ENCODE measurements at regions not wholly inside any gene's neighbourhood (a gene's known extent, or its start where the extent isn't known, plus 50 kb on each side); places are given as distances from the start of the nearest gene placed in this dataset.

GRCh38 chr7:45469103-45469502, 105.1 kb upstream of the ADCY1 start:
- TF ChIP-seq, protein P1, sequence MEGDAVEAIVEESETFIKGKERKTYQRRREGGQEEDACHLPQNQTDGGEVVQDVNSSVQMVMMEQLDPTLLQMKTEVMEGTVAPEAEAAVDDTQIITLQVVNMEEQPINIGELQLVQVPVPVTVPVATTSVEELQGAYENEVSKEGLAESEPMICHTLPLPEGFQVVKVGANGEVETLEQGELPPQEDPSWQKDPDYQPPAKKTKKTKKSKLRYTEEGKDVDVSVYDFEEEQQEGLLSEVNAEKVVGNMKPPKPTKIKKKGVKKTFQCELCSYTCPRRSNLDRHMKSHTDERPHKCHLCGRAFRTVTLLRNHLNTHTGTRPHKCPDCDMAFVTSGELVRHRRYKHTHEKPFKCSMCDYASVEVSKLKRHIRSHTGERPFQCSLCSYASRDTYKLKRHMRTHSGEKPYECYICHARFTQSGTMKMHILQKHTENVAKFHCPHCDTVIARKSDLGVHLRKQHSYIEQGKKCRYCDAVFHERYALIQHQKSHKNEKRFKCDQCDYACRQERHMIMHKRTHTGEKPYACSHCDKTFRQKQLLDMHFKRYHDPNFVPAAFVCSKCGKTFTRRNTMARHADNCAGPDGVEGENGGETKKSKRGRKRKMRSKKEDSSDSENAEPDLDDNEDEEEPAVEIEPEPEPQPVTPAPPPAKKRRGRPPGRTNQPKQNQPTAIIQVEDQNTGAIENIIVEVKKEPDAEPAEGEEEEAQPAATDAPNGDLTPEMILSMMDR (IDR thresholded peaks at IDR 0.05; ENCODE audit: low read length, missing control alignments) = no peak
- no peak overlapping the region for H3K4me3 ChIP-seq (replicated peaks; ENCODE audit: low read depth, low read length)
- no peak for DNase-seq (ENCODE audit: low read depth)

- DNase-seq (ENCODE audit: low read depth) = no peak
- H3K4me3 ChIP-seq (replicated peaks; ENCODE audit: low read depth, low read length) = no peak overlapping the region
- TF ChIP-seq, protein P1 (IDR thresholded peaks at IDR 0.05; ENCODE audit: low read length, missing control alignments) = no peak
These were observed 104.1 kb upstream of the ADCY1 start for GRCh38 chr7:45470031-45470430.

GRCh38 chr7:45479781-45480180, 94.4 kb upstream of the ADCY1 start:
- TF ChIP-seq, protein P1 (IDR thresholded peaks at IDR 0.05; ENCODE audit: low read length, missing control alignments) = no peak

GRCh38 chr7:45482451-45482850, 91.7 kb upstream of the ADCY1 start:
- H3K4me3 ChIP-seq (replicated peaks; ENCODE audit: low read depth, low read length) = no peak overlapping the region
- TF ChIP-seq, protein P1 (IDR thresholded peaks at IDR 0.05; ENCODE audit: low read length, missing control alignments) = no peak
- DNase-seq (ENCODE audit: low read depth) = no peak

More at GRCh38 chr7:45479781-45480180, 94.4 kb upstream of the ADCY1 start:
- DNase-seq (ENCODE audit: low read depth) = no peak
- H3K4me3 ChIP-seq (replicated peaks; ENCODE audit: low read depth, low read length) = no peak overlapping the region

GRCh38 chr7:45484094-45484493, 90.1 kb upstream of the ADCY1 start:
- DNase-seq (ENCODE audit: low read depth) = no peak
- no peak overlapping the region for H3K4me3 ChIP-seq (replicated peaks; ENCODE audit: low read depth, low read length)
- TF ChIP-seq, protein P1 (IDR thresholded peaks at IDR 0.05; ENCODE audit: low read length, missing control alignments) = no peak

DNA sequence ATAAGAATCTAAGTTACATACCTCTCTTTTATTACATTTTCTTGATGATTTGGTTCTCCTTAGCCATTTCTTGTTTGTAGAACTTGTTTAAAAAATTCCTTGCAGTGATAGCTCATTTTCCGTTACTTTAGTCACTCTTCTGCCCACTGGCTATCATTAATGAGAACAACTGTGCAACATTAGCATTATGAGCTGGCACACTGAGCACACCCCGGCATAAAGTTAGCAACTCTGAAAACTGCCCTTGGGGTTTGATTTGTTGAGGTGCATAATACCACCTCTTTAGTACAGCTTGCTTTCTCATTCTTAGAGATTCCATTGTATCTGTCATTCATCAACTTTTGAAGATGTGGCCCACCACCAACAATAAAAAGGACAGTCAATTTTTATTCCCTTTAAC, 87.6 kb upstream of the ADCY1 start:
- H3K4me3 ChIP-seq (replicated peaks; ENCODE audit: low read depth, low read length) = no peak overlapping the region
- TF ChIP-seq, protein P1 (IDR thresholded peaks at IDR 0.05; ENCODE audit: low read length, missing control alignments) = no peak
- no peak for DNase-seq (ENCODE audit: low read depth)

GRCh38 chr7:45494885-45495284, 79.3 kb upstream of the ADCY1 start:
- DNase-seq (ENCODE audit: low read depth) = no peak
- TF ChIP-seq, protein P1 (IDR thresholded peaks at IDR 0.05; ENCODE audit: low read length, missing control alignments) = no peak
- no peak overlapping the region for H3K4me3 ChIP-seq (replicated peaks; ENCODE audit: low read depth, low read length)
